GM12891 (cell line): ENCODE measurements at regions not wholly inside any gene's neighbourhood (a gene's known extent, or its start where the extent isn't known, plus 50 kb on each side); places are given as distances from the start of the nearest gene placed in this dataset.

Experiments used
- POLR2A ChIP-seq: IDR thresholded peaks from 2 replicates; pipeline ENCODE4 v1.6.1; 2011; ENCODE audit warnings: low read depth, low read length, control low read depth
- SPI1 ChIP-seq: IDR thresholded peaks from 2 replicates; pipeline ENCODE4 v1.6.1; 2011; ENCODE audit warnings: low read depth, low read length, control low read depth
- TAF1 ChIP-seq: IDR thresholded peaks from 2 replicates; pipeline ENCODE4 v1.6.1; 2011; ENCODE audit warnings: low read depth, low read length, control low read depth

GRCh38 chr11:32312206-32312817 lies 123.0 kb downstream of the WT1 start:
- TF ChIP-seq TAF1 (no peak), SPI1 (no peak), POLR2A (no peak)
